GM12878 (cell line): ENCODE measurements at regions not wholly inside any gene's neighbourhood (a gene's known extent, or its start where the extent isn't known, plus 50 kb on each side); places are given as distances from the start of the nearest gene placed in this dataset.

ENCODE experiments used
- ATAC-seq: fragments of 200-7000 bp; cut with Tn5 transposase; 3 replicates; pipeline ENCODE4 v1.9.1; 2020; ENCODE audit warnings: mild to moderate bottlenecking, moderate library complexity
- BruUV-seq: library from RNA; stranded (reverse); fragments of 400-500 nt; replicated peaks from 2 replicates; lab custom pipeline; 2021; lab: Mats Ljungman, UMichigan
- CTCF ChIA-PET: fragments of 300-600 bp; sonication (Branson Sonifier 250); formaldehyde crosslinking; extraction: SDS; loops from one replicate; lab custom pipeline; 2021; ENCODE audit warnings: inconsistent platforms; lab: Yijun Ruan, JAX
- POLR2A ChIA-PET: fragments of 350-600 bp; formaldehyde crosslinking; extraction: SDS; loops from one replicate; lab custom pipeline; 2021; ENCODE audit warnings: inconsistent platforms; lab: Charles Lee
- RAD21 ChIA-PET: fragments of 300-600 bp; sonication (Branson Sonifier 250); formaldehyde crosslinking; loops from one replicate; lab custom pipeline; 2023; ENCODE audit warnings: antibody characterized with exemption; ENCODE audit not compliant: unreplicated experiment; lab: Charles Lee
- SMC1A ChIA-PET: fragments of 300-600 bp; sonication (Branson Sonifier 250); formaldehyde crosslinking; loops from one replicate; lab custom pipeline; 2023; ENCODE audit not compliant: unreplicated experiment, uncharacterized antibody; lab: Charles Lee
- DNase-seq: peaks from one replicate; pipeline ENCODE4 v3.0.0-alpha.2; 2011; ENCODE audit warnings: low read depth, low spot score
- FAIRE-seq: peaks from 3 replicates; lab custom pipeline; 2011; peaks lifted over from hg19 to GRCh38; lab: Jason Lieb, UNC
- H2AFZ ChIP-seq: 2 replicates; pipeline ENCODE4 v1.6.0; 2011; ENCODE audit warnings: low read depth, low read length, control low read depth; ENCODE audit not compliant: control insufficient read depth
- H3K27ac ChIP-seq: 2 replicates; pipeline ENCODE4 v1.5.1; 2011; ENCODE audit warnings: control low read depth; ENCODE audit not compliant: control insufficient read depth, insufficient read depth
- H3K27me3 ChIP-seq, 2 experiments: replicated peaks in 1 of 2; 2 replicates each; pipeline versions ENCODE4 v1.6.0 to v1.6.1; 2011; ENCODE audit warnings: low read length in 1 of 2; ENCODE audit not compliant: control insufficient read depth in 2 of 2, insufficient read depth in 2 of 2
- H3K36me3 ChIP-seq, 2 experiments: 2 replicates each; pipeline ENCODE4 v1.5.1; 2011; ENCODE audit warnings: low read length in 1 of 2; ENCODE audit not compliant: control insufficient read depth in 2 of 2, insufficient read depth in 2 of 2
- H3K4me1 ChIP-seq: 2 replicates; pipeline ENCODE4 v1.6.1; 2011; ENCODE audit warnings: mild to moderate bottlenecking, low read length, moderate library complexity, mixed read lengths; ENCODE audit not compliant: control insufficient read depth, insufficient read depth
- H3K4me2 ChIP-seq: 2 replicates; pipeline ENCODE4 v1.6.0; 2011; ENCODE audit warnings: control low read depth; ENCODE audit not compliant: control insufficient read depth, insufficient read depth
- H3K4me3 ChIP-seq: fragments of 200-600 bp; sonication (generic); 2 replicates; pipeline ENCODE4 v1.5.1; 2016
- H3K79me2 ChIP-seq: 2 replicates; pipeline ENCODE4 v1.6.0; 2011; ENCODE audit warnings: low read length; ENCODE audit not compliant: control insufficient read depth, insufficient read depth
- H3K9ac ChIP-seq: 2 replicates; pipeline ENCODE4 v1.8.0; 2011; ENCODE audit warnings: low read length, control low read depth, mixed read lengths; ENCODE audit not compliant: control insufficient read depth, insufficient read depth
- H3K9me3 ChIP-seq: replicated peaks from 3 replicates; pipeline ENCODE4 v1.5.1; 2011; ENCODE audit warnings: mild to moderate bottlenecking, low read length; ENCODE audit not compliant: control insufficient read depth, insufficient read depth
- H4K20me1 ChIP-seq: 2 replicates; pipeline ENCODE4 v1.6.0; 2011; ENCODE audit not compliant: control insufficient read depth, insufficient read depth
- BCL3 ChIP-seq: IDR thresholded peaks from 2 replicates; pipeline ENCODE4 v1.6.1; 2011; ENCODE audit warnings: borderline replicate concordance, low read depth, mild to moderate bottlenecking, moderate library complexity, low read length; ENCODE audit not compliant: insufficient read depth, poor library complexity, severe bottlenecking
- CBX5 ChIP-seq: sonication (generic); IDR thresholded peaks from 2 replicates; pipeline ENCODE4 v1.6.1; 2016; ENCODE audit warnings: low read depth, moderate library complexity, mild to moderate bottlenecking, inconsistent platforms
- DPF2 ChIP-seq: fragments of 450-650 bp; IDR thresholded peaks from 2 replicates; pipeline ENCODE4 v1.6.1; 2017; ENCODE audit warnings: mild to moderate bottlenecking
- EED ChIP-seq: sonication (generic); IDR thresholded peaks from 2 replicates; pipeline ENCODE4 v1.6.1; 2016; ENCODE audit warnings: antibody characterized with exemption, low read depth
- FOXK2 ChIP-seq: fragments of 450-650 bp; IDR thresholded peaks from 2 replicates; pipeline ENCODE4 v1.6.1; 2017; ENCODE audit warnings: mild to moderate bottlenecking, moderate library complexity
- HDAC6 ChIP-seq: fragments of 200-600 bp; sonication (generic); IDR thresholded peaks from one replicate; pipeline ENCODE4 v1.8.0; 2017; ENCODE audit warnings: antibody characterized with exemption; ENCODE audit not compliant: unreplicated experiment
- MEF2A ChIP-seq: IDR thresholded peaks from 2 replicates; pipeline ENCODE4 v1.6.1; 2011; ENCODE audit warnings: low read depth, mild to moderate bottlenecking, low read length, moderate library complexity; ENCODE audit not compliant: insufficient read depth
- RFX5 ChIP-seq: IDR thresholded peaks from 2 replicates; pipeline ENCODE4 v1.6.1; 2011; ENCODE audit warnings: low read depth, low read length, improper control_type of control experiment
- SREBF2 ChIP-seq: IDR thresholded peaks from 2 replicates; pipeline ENCODE4 v1.6.1; 2012; ENCODE audit warnings: mild to moderate bottlenecking, low read length
- TCF7 ChIP-seq: IDR thresholded peaks from 2 replicates; pipeline ENCODE4 v1.6.1; 2014; ENCODE audit warnings: antibody characterized with exemption, borderline replicate concordance
- WGBS: methylation state at CpG from one replicate; pipeline ENCODE4 v1.1.6; 2016; ENCODE audit warnings: low lambda C conversion rate; ENCODE audit not compliant: insufficient replicate concordance, insufficient coverage; ENCODE audit errors: missing lambda C conversion rate; 5-methylcytosine and 5-hydroxymethylcytosine counted together
- in situ Hi-C: fragments of 300-500 bp; cut with MboI; formaldehyde crosslinking; loops from 9 replicates; pipeline ENCODE4 v1.14.3; 2018; ENCODE audit warnings: mixed read lengths
- intact Hi-C: fragments of 100-400 bp; cut with micrococcal nuclease; formaldehyde crosslinking; loops from one replicate; pipeline ENCODE4 v1.14.2; 2022; ENCODE audit not compliant: unreplicated experiment

- ATAC-seq (no peak), DNase-seq (no peak)
- no TSS peak for BruUV-seq
- Histone ChIP-seq H3K4me3 (no peak overlapping the region), H3K79me2 (no peaks in the 10 kb centered on the region)
- ChIA-PET POLR2A (no interaction called here), CTCF (interaction anchor here (0.8 to 1.3 kb wide), 2 partner anchors 9 to 25 kb away, joined by 3 read pairs; no protein-coding TSS in a partner anchor)
- intact Hi-C loops = no loop called here
- no peak for TF ChIP-seq RFX5
- no peak for TF ChIP-seq TCF7
- no peak for TF ChIP-seq SREBF2
- no peak for TF ChIP-seq FOXK2
- no peak for TF ChIP-seq MEF2A
- TF ChIP-seq, all 136 proteins: peak for 0
- H3K9ac ChIP-seq = no peak overlapping the region
- RAD21 ChIA-PET = interaction anchor here (1.0 kb wide), 2 partner anchors 8 to 141 kb away, joined by 3 to 5 read pairs; no protein-coding TSS in a partner anchor
- no peaks in the 10 kb centered on the region for H4K20me1 ChIP-seq
- H3K9me3 ChIP-seq = no peaks in the 10 kb centered on the region
- no peak overlapping the region for H2AFZ ChIP-seq
- 22% methylated on average over 2 of the region's 2 CpGs for WGBS
- H3K27me3 ChIP-seq = no peaks in the 10 kb centered on the region
- FAIRE-seq = no peak
- in situ Hi-C loops = no loop called here
- no peaks in the 10 kb centered on the region for H3K4me1 ChIP-seq
- H3K4me2 ChIP-seq = no peak overlapping the region
- H3K27ac ChIP-seq = no peak overlapping the region
- SMC1A ChIA-PET = interaction anchor here (0.7 to 1.5 kb wide), 6 partner anchors 8 to 251 kb away, joined by 3 to 4 read pairs (median 3); no protein-coding TSS in a partner anchor
- H3K36me3 ChIP-seq = no peaks in the 10 kb centered on the region
Measured at GRCh38 chr4:155535802-155536454, 130.7 kb upstream of the GUCY1A1 start.

DNA sequence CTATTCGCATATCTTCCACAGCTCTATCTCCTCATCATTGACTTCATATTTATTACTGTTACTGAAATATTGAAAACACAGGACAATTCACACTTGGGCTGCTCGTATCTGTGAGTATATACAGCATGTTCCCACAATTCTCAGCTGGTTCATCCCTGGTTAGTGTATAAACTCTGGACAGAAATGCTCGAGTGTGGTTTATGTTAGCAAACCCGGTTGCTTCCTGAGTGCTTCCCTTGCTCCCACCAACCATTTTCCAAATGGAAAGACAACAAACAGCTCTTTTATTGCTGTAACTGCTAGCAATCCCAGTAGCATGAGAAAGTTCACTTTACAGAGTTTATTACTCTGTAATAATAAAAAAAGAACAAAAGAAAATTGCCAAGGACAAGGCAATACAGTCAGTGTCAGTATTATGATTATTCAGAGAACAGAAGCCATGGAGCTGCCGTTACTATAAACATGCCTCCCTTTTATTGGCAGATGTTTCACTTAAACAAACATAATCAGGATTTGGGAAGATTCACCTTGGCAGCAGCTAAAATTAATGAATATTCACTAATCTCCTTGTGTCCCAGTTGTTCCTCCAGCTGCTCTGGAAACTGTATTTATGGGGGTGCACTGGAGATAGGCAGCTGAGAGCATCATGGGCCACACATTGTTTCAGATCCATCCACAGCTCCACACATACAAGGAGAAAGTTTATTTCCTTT lies 134.1 kb upstream of the GUCY1A1 start:
- ATAC-seq (no peak), DNase-seq (no peak), FAIRE-seq (no peak)
- ChIA-PET POLR2A (interaction anchor here (1.0 kb wide), 1 partner anchor 128 kb away, joined by 3 read pairs; no protein-coding TSS in a partner anchor), CTCF (interaction anchor here (0.8 to 1.4 kb wide), 6 partner anchors 10 to 264 kb away, joined by 3 to 5 read pairs (median 3); no protein-coding TSS in a partner anchor), SMC1A (interaction anchor here (0.8 to 2.3 kb wide), 10 partner anchors 10 to 173 kb away, joined by 3 to 13 read pairs (median 4); no protein-coding TSS in a partner anchor), RAD21 (interaction anchor here (1.0 to 3.0 kb wide), 4 partner anchors 135 to 255 kb away, joined by 3 to 12 read pairs (median 6); partner anchors contain the start of genes GUCY1A1 and GUCY1B1)
- H2AFZ ChIP-seq = no peak overlapping the region
- H4K20me1 ChIP-seq = no peaks in the 10 kb centered on the region
- intact Hi-C loops (no loop called here), in situ Hi-C loops (no loop called here)
- H3K36me3 ChIP-seq = no peaks in the 10 kb centered on the region
- no peak overlapping the region for H3K27ac ChIP-seq
- H3K4me3 ChIP-seq = no peak overlapping the region
- H3K4me2 ChIP-seq = no peak overlapping the region
- BruUV-seq = no TSS peak
- no peak overlapping the region for H3K9ac ChIP-seq
- no peaks in the 10 kb centered on the region for H3K79me2 ChIP-seq
- no peaks in the 10 kb centered on the region for H3K4me1 ChIP-seq
- no peaks in the 10 kb centered on the region for H3K27me3 ChIP-seq
- 25% methylated on average over 5 of the region's 5 CpGs for WGBS
- H3K9me3 ChIP-seq = no peaks in the 10 kb centered on the region
- TF ChIP-seq BCL3 = no peak
- no peak for TF ChIP-seq DPF2
- no peak for TF ChIP-seq CBX5
- TF ChIP-seq HDAC6 = no peak
- TF ChIP-seq EED = no peak
